Activated CD4-positive, alpha-beta T cell treated with anti-CD3 and anti-CD28 coated beads, Interleukin-2, amount 50 U/mL, for 1 hour (primary cell): ENCODE measurements at regions not wholly inside any gene's neighbourhood (a gene's known extent, or its start where the extent isn't known, plus 50 kb on each side); places are given as distances from the start of the nearest gene placed in this dataset.

Source experiments
- DNase-seq: peaks from one replicate; pipeline ENCODE4 v3.0.0-alpha.2; 2020

DNA sequence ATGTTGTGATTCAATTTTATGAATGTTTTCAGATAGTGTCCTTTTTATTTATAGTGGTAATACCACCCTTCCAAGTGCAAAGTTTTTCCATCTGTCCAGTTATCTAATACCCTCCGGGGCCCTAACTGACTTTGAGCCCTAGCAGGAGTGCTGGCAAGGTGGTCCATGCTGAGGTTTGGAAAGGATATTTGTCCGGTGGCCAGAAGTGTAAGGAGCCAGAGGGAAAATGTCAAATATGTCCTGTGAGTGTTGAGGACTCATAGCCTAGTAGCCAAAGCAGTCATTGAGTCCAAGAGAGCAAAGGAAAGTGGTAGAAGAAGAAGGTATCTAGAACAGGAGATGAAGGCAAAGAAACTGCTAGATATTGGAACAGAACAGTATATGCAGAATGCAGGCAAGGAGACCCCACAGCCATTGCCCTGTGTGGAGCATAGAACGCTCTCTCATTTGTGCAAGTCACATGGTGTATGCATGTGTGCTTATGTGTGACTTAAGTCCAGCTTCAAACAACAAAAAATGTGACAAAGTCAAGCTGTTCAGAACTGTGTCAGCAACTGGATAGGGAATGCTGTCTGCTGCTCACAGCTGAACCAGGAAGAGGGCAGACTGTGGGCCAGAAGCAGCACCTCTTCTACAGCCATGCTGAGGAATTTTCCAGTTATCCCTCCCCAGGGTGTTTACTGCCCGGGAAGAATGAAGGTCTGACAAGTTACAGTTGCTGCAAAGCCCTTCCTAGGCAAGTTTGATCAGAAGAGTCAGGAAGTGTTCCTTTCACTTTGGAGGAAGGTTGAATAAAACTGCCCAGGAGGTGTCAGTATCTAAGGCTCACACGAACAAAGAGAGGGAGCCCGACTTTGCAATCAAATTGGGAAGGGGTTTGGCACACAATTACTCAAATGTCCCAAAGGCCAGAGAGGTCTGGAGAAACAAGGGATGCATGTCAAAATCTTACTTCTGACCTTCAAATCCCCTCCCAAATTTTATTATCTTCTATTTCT is 463.3 kb upstream of the DMAC1 start:
- no peak for DNase-seq

DNA sequence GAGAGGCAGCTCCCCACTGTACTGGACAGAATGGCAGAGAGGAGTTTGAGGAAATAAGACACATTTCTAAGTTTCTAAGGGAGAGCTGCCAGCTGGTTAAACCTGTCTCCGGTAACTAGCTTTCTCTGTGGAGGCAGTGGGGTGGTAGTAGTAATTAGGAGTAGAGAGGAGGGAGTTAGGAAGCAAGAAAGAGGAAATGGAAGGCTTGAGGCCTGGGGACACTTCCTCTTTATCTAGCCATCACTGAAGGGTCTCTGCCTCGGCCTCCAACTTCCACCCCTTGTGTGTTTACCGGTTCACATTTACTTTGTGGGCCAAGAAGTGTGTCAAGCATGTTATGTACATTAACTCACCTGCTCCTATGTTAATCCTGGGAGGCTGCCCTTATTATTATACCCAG is 462.2 kb upstream of the DMAC1 start:
- DNase-seq, result no peak

DNA sequence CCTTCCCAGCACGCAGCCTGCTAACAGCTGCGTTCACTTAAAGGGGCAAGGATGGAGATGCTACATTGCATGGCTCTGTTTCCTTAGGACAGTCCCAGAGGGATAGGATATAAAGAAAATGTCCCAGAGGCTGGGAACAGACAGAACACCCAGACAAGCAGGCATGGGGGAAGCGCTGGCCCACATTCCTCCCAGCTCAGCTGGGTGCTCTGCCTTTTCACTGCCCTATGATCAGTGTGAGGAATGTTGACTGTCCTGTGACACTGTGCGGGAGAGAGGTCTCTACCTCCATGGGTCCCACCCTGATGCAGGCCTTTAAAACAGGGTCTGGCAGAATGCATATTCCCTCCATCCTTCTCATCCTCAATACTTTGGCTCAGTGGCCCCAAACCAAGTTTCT is 459.4 kb upstream of the DMAC1 start:
- DNase-seq, result no peak

DNA sequence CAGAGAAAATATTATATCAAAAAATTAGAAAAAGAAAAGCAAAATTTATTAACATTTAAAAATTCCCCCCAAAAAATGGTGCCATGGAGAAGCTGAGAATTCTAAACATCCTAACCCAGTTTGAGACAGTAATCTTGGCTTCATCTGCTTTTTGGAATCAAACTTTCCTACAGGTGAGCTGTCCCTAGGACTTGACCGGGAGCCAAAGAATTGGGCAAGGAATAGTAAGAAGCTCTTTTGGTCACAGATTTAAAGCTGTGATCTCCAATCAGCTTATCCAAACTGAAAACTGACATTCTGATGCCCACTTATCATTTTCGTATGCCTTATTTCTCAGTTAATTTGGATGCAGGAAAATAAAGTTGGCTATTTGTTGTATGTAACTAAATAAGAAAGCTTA is 457.3 kb upstream of the DMAC1 start:
- DNase-seq, result no peak

DNA sequence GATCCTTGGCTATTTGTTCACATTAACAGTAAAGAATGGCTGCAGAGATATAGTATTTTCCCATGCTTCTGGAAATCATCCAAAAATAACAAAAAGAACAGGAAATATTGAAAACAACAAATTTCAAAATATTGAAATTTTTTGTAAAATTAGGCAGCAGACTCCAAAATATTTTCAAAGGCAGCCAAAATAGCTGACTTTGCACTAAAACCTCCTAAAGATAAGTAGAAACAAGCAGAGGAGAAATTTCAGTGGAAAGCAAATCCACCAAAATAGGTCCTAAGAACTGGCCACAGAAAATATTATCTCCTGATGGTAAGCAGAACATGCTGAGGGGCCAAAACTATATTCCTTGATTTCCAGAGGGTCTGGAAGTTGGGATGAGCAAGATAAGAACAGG is 456.3 kb upstream of the DMAC1 start:
- no peak for DNase-seq

DNA sequence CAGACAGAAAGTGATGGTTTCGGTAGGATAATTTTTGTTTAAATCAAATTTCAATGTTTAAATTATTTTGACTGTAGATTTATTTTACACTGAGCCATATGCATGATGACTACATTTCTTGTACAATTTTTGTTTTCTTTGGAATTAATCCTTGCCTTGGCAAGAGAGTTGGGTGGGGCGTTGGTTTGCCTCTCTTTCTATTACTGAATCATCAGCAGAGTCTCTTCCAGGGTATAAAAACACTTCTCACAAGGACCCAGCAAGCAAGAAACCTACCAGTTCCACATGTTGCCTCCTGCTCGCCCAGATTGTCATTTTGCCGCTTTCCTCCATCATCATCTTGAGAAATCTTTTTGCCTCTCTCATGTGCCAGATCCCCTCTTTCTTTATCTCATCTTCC is 455.0 kb upstream of the DMAC1 start:
- DNase-seq, result no peak

DNA sequence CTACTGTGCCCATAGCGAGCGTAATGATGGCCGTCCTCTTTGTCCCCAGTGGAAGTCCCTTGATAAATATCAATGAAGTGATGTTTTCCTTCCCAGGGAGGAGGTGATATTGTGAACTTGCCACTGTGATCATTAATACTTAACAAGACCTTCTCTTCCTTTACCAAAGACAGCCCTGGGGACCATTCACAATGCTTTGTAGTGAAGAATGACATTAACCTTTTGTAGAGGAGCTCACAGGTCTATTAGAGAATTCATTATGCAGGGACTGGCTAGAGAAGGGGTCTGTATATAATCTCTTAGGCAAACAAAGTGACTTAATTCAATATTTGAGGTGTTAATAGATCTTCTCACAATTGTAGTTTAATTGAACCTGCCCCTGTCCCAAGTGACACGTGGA is 452.9 kb upstream of the DMAC1 start:
- DNase-seq, result no peak

DNA sequence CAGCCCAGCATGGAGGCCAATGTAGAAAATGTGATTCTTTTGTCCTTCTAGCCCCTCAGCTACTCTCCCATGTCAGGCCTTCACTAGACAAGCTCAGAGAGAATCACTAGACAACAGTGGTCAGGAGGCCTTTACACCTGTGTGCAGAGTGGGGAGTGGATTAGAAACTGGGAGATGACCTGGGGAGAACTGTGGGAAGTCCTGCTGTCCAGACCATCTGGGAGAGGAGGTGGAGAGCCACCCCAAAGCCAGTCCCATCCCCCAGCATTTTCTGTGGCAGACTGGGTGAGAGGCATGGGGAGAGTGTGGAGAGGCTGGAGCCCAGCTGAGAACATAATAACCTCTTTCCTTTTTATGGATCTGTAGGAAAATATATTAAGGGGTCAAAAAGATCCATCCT is 452.0 kb upstream of the DMAC1 start:
- no peak for DNase-seq

DNA sequence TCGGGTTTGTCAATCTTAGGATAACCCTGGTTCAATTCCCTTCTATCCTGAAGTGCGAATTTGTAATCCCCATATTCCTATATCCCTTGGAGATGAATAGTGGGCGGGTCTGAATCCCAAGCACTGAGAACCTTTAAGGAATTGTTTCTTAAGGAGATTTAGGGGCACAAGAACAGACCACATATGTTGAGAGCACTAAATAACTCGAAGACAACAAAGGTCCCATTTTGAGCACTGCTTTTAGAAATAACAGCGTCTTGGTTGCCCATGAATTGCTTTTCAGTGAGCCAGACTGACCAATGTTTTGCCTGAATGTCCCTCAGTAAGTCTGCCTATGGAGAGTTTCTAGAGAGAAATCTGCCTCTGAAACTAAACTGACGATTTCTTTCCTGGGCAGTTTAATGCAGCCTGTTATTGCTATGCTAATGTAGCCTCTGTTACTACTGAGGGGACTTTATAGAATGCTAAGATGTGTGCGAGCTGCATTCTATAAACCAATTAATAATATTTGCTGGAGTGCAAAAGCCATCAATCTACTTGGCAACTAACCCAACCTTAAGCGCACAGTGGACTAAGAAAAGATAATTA is 445.0 kb upstream of the DMAC1 start:
- no peak for DNase-seq

DNA sequence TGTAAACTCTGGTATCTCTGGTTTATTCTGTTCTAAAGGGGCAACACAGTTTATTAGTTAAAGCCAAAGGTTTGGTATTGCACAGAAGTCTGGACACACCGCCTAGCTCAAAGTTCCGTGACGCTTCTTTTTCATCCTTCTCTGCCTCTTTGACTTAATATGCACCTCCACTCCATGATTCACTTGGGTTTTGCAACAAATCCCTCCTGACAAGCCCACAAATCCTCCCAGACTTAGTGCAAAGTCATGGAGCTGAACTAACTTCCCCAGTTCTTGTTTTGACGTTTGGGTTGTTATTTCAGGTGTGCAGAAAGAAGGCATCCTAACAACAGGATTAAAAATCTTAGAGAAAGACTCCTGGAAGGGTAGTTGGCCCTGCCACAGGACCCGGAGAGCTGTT is 441.6 kb upstream of the DMAC1 start:
- no peak for DNase-seq

DNA sequence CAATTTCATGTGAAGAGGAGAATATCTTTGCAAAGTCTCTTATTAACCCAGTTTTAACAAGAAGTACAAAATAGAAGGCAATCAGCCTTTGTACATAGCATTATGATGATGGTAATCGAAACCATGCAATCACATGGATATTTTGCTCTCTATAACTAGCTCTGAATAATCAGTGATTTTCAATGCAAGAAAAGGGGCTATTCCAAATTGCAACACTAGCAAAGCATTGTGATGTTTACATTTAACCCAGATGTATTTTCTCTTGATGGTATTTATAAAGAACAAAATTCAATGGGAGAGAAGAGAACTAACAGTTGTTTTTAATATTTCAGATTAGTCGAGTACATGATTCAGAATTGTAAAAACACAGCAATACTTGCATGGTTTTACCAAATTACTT is 437.5 kb upstream of the DMAC1 start:
- DNase-seq, result no peak

DNA sequence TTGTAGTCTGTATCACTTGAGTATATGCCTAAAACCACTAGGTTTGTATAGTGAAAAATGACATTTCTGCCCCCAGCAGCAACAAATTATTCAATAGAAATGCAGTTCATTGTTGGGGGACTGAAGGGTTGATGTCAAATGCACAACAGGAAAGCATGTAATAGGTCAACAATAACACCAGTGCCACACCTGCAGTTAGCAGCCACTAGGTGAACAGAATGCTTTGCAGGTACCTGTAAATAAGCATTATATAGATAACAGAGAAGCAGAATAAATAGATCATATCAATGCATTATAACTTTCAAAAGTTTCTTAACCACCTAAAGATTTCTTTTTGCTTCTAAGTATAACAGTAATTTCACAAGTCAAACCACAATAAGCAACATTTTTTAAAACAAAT is 435.9 kb upstream of the DMAC1 start:
- no peak for DNase-seq

DNA sequence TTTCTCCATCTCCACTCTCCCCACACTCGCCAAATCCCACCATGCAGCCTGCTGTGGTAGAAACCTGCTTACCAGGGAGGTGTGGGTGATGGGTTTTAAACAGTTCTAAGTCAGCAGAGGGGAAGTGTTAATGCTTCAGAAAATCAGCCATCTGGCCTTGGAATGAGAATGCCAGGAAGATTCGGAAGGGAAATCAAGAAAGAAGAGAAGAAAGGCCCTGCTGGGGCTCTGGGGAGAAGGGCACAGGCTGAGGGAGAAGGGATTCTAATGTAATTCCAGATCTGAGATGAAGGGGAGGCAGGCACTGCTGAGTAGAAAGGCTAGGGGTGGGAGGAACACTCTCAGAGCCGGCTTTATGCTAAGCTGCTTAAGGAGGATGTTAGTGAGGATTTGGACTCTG is 434.7 kb upstream of the DMAC1 start:
- no peak for DNase-seq

DNA sequence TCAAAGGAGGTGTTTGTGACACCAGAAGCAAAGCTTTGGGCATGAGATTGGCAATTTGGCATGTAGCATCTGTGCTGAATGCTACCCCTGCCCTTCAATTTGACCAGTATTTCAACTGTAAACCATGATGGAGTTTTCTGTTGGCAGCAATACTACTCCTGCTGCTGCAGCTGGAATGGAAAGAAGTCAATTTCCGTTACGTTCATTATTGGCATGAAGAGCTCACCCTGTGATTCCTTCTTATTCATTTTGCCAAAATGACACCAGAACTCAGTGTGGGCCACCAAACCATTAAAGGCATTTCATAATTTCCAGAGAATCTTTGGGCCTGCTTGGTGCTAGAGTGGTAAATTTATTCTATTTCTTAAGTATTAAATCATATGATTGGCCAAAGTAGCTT is 433.1 kb upstream of the DMAC1 start:
- DNase-seq, result no peak

DNA sequence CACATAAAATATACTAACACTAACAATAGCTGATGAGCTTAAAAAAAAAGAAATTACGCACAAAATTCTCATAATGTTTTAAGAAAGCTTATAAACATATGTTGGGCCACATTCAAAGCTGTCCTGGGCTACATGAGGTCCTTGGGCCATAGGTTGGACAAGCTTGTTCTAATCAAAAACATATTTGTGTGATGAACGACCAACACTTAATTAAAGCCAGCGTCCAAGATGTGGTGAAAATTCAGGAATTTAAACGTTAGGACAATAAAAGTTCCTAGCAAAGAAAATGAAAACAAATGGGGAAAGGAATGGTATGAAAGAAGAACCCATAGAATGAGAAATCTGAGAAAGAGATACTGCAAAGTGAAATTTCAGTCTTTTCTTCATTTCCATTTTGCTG is 429.6 kb upstream of the DMAC1 start:
- DNase-seq, result no peak

DNA sequence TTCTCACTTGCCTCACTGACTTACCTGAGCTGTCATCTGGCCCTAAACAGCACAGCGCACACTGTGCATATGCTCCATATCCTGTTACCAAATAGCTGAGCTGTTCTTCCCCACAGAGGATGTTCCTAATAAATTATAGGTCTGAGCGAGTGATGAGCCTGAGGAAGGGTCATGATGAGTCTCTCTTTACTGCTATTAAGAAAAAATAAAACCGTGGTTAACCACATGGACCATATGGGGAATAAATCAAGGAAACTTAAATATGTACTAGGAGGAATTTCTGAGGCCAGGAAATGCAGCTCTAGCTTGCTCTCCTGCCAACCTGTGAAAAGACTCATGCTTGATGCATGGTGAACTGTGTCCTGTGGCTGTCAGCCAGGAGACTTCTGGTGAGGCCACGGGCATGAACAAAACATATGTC is 424.8 kb upstream of the DMAC1 start:
- no peak for DNase-seq

DNA sequence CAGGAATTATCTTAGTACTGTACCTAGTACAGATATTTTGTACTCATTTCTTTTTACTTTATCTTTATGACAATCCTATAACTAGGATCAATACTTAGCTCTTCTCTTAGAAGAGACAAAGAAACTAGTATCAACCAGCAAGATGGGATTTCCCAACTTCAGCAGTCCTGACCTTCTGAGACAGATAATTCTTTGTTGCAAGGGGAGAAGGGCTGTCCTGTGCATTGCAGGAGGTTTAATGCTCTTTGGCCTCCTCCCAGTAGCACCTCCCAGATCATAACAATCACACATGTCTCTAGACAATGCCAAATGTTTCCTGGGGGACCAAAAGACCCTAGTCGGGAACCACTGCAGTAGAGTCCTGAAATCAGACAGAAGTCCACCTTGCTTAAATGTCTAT is 424.3 kb upstream of the DMAC1 start:
- no peak for DNase-seq

DNA sequence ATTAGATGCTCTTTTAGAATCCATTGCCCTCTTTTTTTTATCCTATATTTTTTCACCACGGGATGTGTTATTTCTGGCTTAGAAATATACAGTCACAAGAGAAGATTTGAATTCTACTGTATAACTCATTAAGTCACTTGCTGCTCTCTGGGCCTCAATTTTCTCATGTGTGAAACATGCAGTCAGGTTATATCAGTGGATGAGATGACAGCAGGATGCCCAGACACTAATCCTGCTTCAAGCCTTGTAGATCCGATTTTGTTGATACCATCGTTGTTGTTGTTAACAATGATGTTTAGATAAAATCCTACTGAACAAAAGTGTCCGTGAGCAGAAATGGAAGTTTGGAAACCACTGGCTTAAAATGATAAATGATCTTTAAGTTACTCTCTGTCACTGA is 421.9 kb upstream of the DMAC1 start:
- DNase-seq, result no peak

DNA sequence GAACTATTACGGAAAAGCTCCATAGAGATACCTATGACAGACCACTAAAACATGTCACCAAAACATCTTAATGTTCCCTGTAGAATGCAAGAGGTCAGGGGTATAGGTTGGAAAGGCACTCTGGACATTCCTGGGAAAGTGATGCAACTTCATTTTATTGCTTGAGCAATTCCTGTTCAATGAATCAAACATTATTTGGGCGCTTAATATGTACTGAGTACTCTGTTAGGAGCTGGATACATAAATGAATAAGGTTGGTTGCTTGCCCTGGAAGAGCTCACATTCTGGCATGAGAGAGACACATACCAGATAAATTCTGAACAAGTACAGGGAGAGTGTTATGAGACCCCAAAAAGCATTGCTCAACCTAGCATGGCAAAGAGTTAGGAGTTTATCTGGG is 408.9 kb upstream of the DMAC1 start:
- DNase-seq, result no peak

DNA sequence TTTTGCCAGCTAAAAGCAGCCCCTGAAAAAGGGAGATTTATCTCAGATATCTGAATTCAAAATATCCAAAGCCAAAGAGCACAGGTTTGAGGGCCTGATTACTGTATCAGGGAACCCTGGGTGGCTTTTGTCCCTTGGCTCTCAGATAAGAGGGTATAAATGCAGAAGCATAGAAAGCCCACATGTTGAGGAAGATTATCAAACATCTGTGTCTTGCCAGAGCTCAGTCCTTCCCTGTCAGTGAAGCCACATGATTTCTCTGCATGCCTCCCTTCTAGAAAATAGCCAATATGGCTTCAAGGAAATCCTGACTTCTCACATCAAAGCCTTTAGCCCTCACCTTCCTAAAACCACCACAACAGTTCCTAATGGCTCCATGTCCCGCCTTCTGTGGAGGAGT is 408.0 kb upstream of the DMAC1 start:
- DNase-seq, result no peak

DNA sequence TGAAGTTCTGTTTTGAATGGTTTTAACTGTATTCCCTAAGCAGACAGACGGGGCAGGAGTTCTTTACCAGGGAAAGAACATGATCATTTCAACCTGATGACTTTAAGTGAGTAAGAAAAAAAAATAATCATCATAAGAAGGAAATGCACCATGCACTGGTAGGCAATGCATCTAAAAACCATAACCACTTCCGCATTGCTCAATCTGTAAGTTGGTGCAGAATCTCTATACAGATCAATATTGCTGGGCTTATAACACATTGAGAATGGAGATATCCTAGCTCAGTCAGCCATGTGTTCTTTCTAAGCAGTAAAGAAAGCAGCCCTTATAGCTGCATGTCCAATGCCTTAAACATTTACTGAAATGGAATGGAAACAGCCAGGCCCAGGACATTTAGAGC is 407.1 kb upstream of the DMAC1 start:
- DNase-seq, result no peak

DNA sequence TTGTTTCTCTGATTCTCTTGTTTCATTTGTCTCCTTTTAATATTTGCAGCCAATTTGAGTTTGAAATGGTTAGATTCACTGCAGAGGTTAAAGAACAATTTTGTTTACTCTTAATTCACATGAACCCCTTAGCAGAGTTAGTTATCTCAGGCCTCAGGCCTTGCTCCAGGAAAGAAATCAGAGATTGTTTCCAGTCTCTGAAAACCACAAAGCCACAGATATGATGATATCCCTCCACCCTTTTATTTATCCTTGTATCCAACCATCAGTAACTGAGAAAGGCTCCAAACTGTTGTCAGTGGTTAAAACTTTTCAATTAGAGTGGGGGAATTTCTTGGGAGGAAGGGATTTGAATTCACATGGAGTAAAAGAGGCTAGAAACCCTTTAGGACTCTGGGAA is 406.0 kb upstream of the DMAC1 start:
- DNase-seq, result no peak

DNA sequence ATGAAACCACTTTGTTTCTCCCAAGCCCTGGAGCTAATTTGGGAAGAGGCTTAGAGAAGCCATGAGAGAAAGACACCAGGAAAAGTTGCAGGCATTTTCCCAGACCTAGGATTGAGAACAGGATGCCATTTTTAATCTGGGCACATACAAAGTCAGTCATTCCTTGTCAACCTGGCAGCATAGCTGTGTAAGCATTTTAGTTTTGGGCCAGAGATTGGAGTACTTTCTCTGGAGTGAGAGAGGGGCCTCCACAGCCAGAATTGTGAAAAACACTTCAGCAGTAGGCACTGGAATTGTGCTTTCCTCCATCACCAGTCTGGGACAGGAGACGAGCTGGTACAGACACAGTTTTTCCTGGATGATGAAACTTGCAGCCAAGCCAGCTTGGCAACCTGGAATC is 390.3 kb upstream of the DMAC1 start:
- DNase-seq, result no peak

DNA sequence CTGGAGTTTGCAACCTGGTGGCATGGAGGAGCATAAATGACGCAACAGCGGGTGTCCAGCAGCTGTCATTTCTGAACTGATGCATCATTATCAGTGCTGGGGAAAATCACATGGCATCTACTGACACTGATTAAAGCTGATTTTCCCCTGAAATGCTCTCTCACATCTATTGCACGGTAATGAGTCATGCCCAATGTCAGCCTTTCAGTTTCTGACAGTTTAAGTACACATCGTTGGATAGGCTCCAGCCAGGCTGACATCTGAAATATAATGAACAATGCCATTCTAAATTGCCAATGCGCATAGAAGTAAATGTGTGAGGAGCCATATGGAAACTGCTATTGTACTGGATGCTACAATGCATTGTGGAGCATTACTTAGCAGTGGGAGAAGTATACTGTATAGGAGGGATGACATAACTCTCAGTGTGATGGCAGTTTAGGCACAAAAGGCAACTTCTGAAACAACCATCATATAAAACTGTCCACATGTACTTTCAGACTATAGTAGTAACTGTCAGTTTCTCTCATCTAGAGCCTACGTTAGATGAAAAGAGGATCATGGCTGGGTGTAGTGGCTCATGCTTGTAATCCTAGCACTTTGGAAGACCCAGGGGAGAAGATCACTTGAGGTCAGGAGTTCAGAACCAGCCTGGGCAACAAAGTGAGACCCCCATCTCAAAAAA is 389.3 kb upstream of the DMAC1 start:
- DNase-seq, result no peak
